Transverse colon (tissue), 4 donors: ENCODE measurements at regions not wholly inside any gene's neighbourhood (a gene's known extent, or its start where the extent isn't known, plus 50 kb on each side); places are given as distances from the start of the nearest gene placed in this dataset.

Experiments
- CTCF ChIP-seq, 5 experiments: fragments of 200-600 bp in 3 of 5; fragments of 450-650 bp in 2 of 5; sonication (generic) in 3 of 5; IDR thresholded peaks; 1 replicate in 2 of 5; 2 replicates in 3 of 5; pipeline ENCODE4 v1.5.1; 2016 to 2017; ENCODE audit warnings: antibody characterized with exemption in 5 of 5, inconsistent platforms in 3 of 5, mild to moderate bottlenecking in 2 of 5, moderate library complexity in 1 of 5
- EP300 ChIP-seq: sonication (generic); formaldehyde crosslinking; IDR thresholded peaks from one replicate; pipeline ENCODE4 v1.6.1; 2017; ENCODE audit warnings: antibody characterized with exemption, low read depth
- POLR2AphosphoS5 ChIP-seq, 3 donors: sonication (generic); formaldehyde crosslinking; IDR thresholded peaks; one replicate each; pipeline ENCODE4 v1.6.1; 2016; ENCODE audit warnings: antibody characterized with exemption in 3 of 3

GRCh38 chr14:45699471-45699870, 446.5 kb upstream of the MIS18BP1 start:
- TF ChIP-seq CTCF (IDR thresholded peaks at IDR 0.05) (no peak), POLR2AphosphoS5 (IDR thresholded peaks at IDR 0.05) (no peak), EP300 (no peak)
